ENCODE measurements at regions not wholly inside any gene's neighbourhood (a gene's known extent, or its start where the extent isn't known, plus 50 kb on each side); places are given as distances from the start of the nearest gene placed in this dataset.

DNA sequence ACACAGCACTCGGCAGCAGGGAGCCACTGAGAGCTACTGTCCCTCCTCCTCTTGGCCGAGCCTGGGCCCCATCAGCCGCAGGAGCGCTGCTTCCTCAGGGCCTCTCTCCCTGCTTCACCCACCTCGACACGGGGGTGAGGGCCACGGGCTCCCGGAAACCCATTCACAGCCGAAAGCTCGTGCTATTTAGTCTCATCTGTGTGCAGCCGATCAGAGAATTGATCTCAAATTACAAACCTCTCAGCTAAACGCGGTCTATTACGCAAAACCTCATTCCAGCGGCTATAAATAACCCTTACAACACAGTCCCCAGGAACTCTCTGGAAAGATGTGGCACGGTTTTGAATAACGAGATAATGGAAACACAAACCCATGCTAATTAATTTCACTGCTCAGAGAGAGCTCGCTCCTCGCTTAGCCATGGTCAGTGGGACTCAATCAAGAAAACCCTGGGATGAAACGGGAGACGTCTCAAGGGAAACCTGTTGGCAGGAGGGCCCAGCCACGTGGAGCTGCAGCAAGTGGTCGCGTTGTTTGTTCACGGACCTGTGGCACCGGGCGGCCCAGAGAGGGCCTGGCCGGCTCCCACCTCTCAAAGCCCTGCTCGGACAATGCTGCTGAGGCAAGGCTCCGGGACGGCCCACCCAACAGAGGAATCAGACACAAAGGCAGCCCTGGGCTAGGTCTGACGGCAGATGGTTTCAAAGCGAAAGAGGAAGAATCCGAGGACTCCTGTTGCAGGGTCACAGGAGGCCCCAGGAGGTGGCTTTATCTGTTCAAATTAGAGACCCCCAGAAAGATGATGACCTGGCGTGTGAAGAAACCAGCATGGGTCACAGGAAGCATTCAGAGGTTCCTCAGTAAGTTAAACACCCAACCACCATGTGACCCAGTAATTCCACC is 210.5 kb downstream of the CTTN start:
- DNase-seq (ENCODE audit: low spot score) = no peak

DNA sequence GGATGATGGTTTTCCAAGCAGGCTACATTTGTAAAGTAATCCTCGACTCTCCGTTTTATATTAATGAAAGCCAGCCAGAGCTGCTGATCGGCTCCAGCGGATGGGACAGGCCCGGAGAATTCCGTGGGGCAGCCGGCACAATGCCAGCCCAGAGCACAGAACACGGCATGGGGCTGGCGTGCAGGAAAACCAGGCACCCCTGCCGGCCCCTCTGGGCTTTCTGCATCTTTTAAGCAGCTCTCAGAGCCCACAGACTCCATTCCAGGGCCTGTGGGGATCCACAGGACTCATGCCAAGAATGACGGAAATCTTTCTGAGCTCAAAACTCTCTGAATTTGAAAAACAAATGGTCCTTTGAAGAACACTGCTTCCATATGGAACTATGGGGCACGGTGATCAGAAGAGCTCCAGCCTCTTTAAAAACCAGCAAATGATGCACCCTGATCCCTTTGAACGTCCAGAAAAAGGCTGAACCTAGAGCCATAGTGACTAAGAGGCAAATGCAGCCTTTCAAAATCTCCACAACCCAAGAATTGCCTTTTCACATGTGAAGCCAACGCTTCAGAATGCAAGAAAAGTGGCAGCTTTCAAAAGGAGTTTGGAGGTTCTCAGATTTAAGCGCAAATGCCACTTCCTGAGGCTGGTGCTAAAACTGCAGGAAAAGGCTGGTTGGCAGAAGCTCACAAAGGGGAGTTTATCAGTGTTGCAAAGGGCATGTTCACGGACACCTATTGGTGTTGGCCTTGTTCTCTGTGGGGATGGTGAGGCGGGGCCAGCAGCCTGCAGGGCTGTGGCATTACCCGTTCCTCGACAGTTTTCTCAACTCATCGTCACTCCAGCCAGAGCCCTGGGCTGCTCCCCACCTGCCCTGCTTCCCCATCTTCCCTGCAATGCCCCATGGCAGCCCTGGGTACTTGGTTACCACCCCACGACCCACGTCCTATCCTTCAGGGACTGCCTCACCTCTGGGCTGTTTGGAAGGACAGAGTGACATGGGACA is 212.5 kb downstream of the CTTN start:
- no peak for DNase-seq (ENCODE audit: low spot score)

DNA sequence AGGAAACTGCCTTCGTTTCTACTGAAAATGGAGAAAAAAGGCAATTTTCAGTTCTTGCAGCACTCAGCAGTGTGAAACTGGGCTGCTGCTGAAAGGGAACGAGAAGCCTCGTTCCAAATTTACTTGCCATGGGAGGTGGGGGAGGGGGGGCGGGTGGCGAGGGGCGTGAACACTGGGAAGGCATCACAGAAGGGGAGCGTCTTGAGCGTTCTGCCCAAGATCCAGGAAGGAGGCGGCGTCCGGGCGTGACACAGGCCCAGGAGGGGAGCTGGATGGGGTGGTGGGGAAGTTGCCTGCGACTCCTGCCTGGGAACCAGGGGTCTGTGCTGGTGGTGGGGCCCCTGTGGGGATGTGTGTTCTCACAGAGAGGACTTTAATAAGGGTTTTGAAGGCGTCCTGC is 213.5 kb downstream of the CTTN start:
- DNase-seq (ENCODE audit: low spot score) = no peak

DNA sequence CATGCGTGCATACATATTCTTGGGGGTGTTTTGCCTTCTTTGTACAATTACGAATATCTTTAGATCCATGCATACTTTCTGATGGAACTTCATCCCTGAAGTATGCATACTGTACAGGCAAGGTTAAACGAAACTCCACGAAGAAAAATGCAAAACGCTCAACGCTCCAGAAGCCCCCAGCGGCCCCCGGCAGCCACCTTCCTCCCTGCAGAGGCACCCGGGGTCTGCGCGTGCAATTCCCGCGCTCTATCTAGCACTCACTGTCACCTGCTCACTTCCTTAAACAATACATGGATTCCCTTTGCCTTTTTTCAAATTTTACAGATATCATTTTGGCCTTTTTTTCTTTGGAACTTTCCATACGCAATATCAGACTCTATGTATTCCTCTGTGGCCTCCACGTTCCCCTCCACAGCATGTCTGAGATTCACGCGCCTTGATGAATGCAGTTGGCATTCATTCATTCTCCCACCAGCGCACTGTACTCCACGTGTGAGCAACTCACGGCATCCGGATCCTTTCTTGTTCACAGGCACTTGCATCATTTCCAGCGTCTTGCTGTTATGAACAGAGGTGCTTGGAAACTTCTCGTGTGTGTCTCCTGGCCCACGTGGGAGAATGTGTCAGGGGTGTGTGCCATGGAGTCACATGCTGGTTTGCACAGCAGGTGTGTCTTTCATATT is 214.3 kb downstream of the CTTN start:
- DNase-seq (ENCODE audit: low spot score) = no peak

DNA sequence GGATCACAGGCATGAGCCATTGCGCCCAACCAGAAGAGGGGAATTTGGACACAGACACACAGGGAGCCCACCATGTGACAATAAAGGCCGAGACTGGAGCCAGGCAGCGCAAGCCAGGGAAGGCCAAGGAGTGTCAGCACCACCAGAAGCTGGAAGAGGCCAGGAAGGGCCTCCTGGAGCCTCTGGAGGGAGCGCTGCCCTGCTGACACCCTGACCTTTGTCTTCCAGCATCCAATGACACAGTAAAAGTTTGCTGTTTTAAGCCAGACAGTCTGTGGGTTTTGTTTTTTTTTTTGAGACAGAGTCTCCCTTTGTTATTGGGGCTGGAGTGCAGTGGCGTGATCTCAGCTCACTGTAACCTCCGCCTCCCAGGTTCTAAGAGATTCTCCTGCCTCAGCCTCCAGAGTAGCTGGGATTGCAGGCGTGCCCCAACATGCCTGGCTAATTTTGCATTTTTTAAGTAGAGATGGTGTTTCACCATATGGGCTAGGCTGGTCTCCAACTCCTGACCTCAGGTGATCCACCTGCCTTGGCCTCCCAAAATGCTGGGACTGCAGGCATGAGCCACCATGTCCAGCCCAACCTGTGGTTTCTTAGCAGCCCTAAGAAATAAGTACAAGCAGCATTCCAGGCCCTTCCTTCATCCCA is 215.8 kb downstream of the CTTN start:
- no peak for DNase-seq (ENCODE audit: low spot score)

DNA sequence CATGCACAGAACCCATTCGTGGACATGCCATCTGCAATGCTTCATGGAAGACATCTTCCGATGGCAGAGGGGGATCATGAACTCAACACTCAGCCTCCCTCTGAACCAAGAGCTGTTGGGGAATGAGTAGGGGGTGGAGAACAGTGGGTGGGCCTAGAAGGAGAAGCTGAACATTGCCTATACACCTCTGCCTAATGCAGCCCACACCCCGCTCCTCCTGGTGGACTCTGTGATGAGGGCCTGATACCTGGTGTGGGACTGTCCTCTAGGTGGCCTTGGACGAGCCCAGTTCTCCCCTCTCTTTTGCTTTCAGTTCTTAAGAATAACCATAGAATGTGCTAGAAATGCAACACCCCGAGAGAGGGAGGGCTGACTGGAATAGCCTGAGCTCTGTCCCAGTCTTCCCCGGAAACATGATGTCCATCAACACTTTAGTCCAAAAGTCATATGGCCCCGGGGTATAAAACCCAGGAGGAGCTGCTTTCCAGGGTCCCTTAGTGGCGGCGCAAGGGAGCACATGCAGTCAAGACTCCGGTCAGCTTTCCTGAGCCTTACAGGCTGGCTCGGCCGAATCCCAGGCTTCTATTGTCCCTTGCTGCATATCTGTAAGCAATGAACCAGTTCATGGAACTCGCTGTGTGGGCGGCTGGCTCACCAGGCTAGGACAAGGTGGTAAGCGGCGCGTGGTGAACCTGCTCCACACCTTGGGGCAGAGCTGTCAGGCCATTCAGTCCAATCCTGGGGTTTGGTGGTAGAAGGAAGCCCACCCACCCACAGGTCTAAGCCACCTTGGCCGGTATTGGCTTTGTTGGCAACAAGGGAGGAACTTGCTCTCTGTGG is 216.9 kb downstream of the CTTN start:
- DNase-seq (ENCODE audit: low spot score) = no peak

DNA sequence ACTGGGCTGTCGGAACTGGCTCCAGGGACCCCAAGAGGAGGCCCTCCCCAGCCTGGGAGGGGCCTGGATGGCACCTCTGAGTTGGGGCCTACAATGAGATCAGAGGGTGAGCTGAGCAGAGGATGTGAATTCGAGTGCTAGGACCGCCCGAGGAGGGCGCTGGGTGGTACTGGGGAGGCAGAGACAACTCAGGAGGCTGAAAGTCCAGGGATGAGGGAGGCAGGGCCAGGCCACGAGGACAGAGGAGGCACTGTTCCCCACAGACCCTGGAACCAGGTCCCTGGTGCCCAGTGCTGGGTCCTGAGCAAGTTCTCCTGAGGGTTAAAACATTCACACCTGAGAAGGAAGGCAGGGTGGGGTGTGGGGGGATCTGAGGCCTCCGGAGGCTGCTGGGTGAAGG is 218.0 kb downstream of the CTTN start:
- no peak for DNase-seq (ENCODE audit: low spot score)

DNA sequence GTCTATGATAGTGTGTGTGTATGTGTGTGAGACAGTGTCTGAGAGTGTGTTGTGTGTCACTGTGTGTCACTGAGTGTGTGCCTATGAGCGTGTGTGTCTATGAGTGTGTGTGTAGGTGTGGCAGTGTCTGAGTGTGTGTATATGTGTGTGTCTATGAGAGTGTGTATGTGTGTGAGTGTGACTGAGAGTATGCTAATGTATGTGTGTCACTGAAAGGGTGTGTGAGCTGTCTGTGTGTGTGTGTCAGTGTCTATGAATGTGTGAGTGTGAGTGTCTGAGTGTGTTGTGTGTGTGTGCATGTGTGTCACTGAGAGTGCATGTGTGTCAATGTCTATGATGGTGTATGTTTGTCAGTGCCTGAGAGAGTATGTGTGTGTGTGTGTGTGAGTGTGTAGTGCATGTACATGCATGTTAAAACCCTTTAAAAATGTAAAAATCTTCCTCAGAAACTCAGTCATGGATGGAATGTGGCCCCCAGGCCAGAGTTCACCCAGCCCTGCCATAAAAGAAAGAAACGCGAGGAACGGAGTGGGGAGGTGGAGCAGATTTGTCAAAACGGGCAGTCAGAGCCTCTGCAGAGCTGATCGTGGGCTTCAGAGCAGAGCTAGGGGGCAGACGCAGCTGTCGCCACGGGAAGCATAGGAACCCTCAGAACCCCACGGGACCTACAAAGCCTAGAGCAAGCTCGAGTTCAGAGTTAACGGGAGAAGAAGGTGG is 218.8 kb downstream of the CTTN start:
- no peak for DNase-seq (ENCODE audit: low spot score)

DNA sequence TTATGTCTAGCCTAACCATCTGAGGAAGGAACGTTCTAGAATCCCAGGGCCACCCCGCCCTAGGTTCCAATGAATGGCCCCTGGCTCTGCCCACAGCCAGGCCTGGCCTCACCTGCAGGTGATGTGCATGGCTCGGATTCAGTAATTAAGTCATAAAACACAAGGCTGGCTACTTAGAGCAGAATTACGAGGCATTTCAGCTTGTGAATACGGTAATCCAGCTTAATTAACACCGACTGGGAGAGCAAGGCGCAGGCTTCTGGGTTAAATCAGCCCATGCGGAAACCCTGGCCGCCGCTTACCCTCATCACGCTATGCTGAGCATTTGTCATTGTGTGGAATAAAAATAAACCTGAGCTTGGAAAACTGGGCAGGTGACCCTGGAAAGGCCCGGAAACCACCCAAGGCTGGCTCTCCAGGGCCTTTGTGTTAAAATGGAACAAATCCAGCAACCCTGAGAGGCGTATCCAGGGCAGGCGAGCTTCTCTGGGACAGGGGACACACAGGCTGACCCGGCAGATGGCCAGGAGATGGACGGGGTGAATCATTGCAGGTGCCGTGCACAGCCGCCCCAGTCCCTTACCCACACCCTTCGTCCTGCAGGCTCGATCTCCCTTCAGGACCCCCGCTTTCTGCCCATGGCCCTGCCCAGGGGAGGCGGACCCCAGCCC is 220.2 kb downstream of the CTTN start:
- DNase-seq (ENCODE audit: low spot score) = no peak

DNA sequence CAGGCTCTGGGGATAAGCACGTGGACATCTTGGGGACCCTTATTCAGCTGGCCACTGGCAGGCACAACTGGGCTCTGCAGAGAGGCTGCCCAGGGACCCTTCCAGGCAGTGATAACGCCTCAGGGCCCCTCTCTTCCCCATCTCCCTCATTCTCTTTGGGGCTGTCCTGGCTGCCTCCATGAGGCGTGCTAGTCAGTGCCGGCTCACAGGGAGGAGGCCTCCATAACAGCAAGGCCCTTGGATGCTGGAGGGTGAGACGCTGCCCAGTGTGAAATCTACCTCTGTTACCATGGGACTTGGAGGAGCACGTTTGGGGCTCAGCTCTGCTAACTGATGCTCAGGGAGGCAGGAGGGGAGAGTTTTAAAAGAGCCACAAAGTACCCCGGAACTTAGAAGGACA is 221.3 kb downstream of the CTTN start:
- DNase-seq (ENCODE audit: low spot score) = no peak

DNA sequence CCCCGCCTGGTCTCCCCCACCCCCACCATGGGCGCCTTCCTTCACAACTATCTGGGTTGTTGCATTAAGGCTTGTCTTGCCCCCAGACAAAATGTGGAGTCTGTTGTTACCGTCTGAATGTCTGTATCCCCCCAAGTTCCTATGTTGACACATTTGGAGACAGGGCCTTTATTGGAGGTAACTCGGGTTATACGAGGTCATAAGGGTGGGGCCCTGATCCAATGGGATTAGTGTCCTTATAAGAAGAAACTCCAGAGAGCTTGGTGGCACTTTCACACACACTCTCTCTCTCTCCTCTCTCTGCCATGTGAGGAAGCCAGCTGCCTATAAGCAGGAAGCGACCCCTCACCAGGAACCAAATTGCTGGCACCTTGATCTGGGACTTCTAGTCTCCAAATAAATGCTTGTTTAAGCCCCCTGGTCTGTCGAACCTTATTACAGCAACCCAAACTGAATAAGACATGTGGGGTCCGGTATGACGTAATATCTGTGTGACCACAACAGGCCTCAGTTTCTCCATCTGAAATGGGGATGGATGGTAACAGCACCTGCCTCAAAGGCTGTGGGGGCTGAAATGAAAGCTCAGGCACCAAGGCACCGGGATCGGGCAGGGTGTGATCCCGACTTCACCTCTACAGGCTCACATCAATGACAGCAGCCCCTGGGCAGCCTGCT is 222.3 kb downstream of the CTTN start:
- no peak for DNase-seq (ENCODE audit: low spot score)

DNA sequence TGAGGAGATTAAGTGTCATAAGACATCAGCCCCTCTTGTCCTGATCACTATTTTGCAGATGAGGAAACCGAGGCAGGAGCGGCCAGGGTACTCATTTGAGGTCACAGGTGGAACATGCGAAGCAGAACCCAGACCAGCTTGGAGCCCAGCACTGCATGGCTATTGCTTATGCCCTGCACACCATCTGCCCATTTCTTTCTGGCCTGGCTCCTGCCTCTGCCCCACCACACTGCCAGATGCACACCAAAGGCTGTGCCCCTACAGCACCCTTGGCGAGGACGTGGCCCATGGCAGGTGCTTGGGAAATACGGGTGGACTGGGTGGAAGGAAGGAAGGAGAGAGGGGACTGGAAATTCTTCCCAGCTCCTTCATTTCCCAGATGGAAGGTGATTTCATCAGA is 222.9 kb downstream of the CTTN start:
- no peak for DNase-seq (ENCODE audit: low spot score)

DNA sequence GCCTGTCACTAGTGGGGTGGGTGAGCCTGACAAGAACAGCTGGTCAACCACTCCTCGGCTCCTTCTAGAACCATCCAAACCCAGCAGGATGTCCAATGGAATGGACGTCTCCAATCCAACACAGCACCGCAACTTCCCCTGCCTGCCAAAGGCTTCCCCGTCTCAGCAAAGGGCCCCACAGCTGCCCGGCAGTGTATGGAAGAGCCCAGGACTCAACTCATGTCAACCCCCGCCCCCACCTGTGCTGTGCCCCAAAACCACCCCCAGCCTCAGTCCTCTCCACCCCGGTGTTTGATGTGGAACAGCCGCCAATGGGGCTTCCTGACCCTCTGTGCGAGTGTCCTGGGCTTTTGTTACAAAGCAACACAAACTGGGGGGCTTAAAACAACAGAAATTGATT is 223.8 kb downstream of the CTTN start:
- no peak for DNase-seq (ENCODE audit: low spot score)

DNA sequence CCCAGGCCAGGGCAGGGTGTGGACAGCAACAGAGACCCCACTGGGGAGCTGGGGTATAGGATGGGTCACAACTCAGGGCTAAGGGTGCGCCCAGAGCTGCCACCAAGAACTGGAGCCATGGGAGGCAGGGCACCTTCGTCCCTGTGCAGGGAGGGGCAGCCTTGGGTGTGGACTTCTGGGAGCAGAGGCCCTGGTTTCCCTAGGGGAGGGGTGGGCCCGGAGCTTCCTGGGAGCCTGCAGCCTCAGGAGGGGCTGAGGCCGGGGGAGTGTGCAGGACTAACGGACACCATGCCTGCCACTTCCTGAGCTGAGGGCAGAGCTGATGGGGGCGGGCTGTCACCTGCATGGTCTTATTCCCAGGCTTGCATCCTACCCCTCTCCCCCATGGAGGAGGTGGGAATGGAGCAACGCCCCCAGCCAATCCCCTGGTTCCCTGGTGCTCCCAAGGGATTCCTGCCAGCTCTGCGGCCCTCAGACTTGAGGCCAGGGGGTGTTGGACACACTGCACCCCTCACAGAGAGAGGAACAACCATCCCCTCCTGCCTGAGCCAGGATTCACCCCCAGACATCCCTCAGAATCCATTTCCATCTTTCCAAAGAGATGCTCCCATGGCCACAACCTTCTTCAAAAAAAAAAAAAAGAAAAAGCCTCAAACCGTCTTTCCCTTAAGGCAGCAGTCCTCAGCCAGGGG is 225.7 kb downstream of the CTTN start:
- DNase-seq (ENCODE audit: low spot score) = no peak

DNA sequence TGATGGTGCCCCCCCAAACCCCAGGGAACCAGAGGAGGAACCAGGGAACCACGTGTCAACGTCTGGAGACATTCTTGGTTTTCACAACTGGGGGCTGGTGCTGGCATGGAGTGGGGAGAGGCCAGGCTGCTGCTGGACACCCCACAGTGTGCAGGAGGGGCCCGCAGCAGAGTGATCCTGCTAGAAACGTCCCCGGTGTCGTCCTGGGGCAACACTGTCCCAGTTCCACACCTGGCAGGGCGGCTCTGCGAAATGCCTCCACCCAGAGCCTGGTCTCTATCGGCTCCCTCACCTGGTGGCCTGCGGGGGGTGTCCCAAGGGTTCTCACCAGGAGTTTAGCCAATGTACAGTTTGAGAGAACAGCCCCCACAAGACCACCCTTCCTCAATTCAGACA is 226.3 kb downstream of the CTTN start:
- no peak for DNase-seq (ENCODE audit: low spot score)

DNA sequence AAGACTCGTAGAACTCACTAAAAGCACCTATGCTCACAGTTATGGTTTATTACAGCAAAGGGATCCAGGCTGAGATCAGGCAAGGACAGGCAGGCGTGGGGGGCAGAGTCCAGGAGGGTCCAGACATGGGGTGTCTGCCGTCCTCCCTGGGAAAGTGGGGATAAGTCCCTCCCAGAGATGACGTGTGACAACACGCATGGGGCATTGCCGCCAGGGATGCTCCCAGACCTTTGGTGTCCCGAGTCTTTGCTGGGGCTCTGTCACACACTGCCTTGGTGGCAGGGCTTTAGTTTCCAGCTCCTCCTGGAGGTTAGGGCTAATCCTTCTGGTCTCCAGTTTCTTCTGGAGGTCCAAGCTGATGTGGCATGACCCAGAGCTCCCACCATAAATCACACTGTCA is 226.7 kb downstream of the CTTN start:
- DNase-seq (ENCODE audit: low spot score) = no peak

DNA sequence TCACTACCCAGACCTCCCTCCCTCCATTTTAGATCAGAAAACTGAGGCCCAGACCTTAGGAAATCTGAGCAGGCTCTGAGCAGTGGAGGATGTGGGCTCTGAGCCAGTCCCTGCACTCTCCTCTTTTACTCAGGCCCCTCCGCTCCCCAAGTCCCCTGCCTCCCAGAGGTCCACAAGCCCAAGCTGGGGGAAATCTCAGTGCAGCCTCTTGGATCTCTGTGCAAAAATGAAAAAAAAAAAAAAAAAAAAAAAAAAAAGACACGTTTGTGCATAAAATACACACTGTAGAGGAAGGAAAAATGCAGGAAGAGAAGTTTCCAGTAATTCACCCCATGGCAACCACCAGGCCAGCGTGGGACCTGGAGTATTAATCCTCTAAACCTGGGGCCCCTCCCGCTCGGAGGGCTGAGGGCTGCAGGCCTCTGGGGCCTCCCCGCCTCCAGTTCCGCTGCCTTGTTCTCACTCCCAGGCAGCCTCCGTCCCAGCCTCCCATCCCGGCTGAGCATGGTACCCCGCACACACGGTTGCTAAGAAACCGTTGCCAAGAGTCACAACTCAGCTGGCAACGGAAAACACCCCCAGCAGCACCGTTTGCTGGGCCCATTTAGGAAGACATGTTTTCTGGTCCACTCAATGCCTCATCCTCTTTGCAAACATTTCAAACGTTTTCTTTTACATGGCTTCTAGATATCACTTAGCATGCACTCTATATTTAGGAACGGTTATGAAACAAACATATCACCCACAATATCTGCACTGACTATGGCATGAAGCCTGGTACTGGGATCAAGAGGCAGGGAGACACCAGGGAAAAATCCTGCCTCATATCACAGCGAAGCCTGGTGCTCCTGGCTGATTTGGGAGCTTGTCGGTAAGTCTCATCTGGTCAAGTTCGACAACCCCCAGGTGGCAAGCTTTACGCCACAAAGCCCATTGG is 227.5 kb downstream of the CTTN start:
- DNase-seq (ENCODE audit: low spot score) = no peak

Data from D341Med (cell line).